C4-2B (cell line): ENCODE measurements at regions not wholly inside any gene's neighbourhood (a gene's known extent, or its start where the extent isn't known, plus 50 kb on each side); places are given as distances from the start of the nearest gene placed in this dataset.

ENCODE experiments used
- CTCF ChIP-seq: fragments of 450-650 bp; conservative IDR thresholded peaks from 2 replicates; pipeline ENCODE4 v1.5.1; 2017; ENCODE audit warnings: mild to moderate bottlenecking
- ZFX ChIP-seq: fragments of 450-650 bp; IDR thresholded peaks from 2 replicates; pipeline ENCODE4 v1.6.1; 2017

GRCh38 chr9:33628865-33629410 is 104.9 kb downstream of the ANKRD18B start:
- TF ChIP-seq CTCF, result no peak
- TF ChIP-seq ZFX, result no peak
